Epithelial cell of proximal tubule (primary cell): ENCODE measurements at regions not wholly inside any gene's neighbourhood (a gene's known extent, or its start where the extent isn't known, plus 50 kb on each side); places are given as distances from the start of the nearest gene placed in this dataset.
"Not testable (repeated sequence)": the region's sequence is repeated elsewhere in the genome, so short reads cannot be mapped to it uniquely, and the experiment has no call there.

Source experiments
- DNase-seq: peaks from one replicate; pipeline ENCODE4 v3.0.0-alpha.2; 2011; ENCODE audit warnings: low read depth
- H3K4me3 ChIP-seq: 2 replicates; pipeline ENCODE4 v1.5.1; 2011; ENCODE audit warnings: low read depth, mild to moderate bottlenecking, low read length
- TF ChIP-seq, protein P1 (sequence below): conservative IDR thresholded peaks from 2 replicates; pipeline ENCODE4 v1.5.1; 2012; ENCODE audit warnings: low read depth, mild to moderate bottlenecking, low read length

GRCh38 chr16:29218649-29219048 is 187.9 kb downstream of the NPIPB11 start:
- DNase-seq, H3K4me3 ChIP-seq: not testable (repeated sequence)

- DNase-seq, H3K4me3 ChIP-seq: not testable (repeated sequence)
Observed at GRCh38 chr16:29218171-29218570, 188.3 kb downstream of the NPIPB11 start.

DNA sequence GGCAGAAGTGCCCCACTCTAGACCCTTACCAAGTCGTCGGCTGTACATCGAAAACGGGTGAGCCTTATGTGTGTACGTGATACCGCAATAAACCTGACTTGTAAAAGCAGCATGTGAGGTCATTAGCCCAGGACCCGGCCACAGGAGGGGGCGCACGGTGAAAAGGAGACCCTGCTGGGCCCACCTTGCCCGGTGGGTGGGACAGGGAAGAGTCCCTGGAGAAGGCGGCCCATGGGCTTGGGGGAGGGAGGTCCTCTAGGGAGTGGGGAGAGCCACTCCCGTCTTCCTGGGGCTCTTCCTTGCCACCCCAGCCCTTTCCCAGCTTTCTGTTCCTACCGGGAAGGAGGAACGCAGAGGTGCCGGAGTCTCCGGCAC is 188.8 kb downstream of the NPIPB11 start:
- H3K4me3 ChIP-seq, DNase-seq: not testable (repeated sequence)

GRCh38 chr16:29217104-29217751 is 189.3 kb downstream of the NPIPB11 start:
- DNase-seq, H3K4me3 ChIP-seq: not testable (repeated sequence)

DNA sequence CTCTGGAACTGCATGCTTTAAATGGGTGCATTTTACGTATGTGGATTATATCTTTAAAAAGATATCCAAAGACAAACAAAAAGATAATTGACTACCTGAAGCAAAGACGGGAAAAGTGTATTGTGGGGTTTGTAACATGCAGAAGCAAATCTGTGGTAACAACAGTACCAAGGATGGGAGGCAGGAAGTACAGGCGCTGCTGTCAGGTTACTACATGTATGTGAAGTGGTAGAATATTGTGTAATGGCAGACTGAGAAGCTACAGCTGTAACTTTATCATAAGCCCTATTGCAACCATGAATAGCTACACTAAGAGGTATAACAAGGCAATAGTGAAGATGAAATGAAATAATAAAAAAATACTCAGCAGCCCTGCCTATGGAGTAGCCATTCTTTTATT is 192.7 kb downstream of the NPIPB11 start:
- not testable (repeated sequence) for DNase-seq

DNA sequence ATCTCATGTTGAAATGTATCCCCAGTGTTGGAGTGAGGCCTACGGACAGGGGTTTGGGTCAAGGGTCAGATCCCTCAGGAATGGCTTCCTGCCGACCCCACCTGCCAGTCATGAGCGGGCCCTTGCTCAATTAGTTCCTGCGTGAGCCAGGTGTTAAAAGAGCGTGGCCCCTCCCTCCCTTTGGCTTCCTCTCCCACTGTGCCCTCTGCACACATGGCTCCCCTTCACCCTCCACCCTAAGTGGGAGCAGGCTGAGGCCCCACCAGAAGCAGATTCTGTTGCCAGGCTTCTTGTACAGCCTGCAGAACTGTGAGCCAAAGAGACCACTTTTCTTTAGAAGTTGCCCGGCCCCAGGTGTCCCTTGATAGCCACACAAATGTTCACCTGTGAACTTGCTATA is 193.3 kb downstream of the NPIPB11 start:
- not testable (repeated sequence) for H3K4me3 ChIP-seq, DNase-seq

More for the DNA sequence above, 192.7 kb downstream of the NPIPB11 start:
- H3K4me3 ChIP-seq = not testable (repeated sequence)

- not testable (repeated sequence) for DNase-seq, H3K4me3 ChIP-seq
Observed at GRCh38 chr16:29212084-29213027, 194.2 kb downstream of the NPIPB11 start.

DNA sequence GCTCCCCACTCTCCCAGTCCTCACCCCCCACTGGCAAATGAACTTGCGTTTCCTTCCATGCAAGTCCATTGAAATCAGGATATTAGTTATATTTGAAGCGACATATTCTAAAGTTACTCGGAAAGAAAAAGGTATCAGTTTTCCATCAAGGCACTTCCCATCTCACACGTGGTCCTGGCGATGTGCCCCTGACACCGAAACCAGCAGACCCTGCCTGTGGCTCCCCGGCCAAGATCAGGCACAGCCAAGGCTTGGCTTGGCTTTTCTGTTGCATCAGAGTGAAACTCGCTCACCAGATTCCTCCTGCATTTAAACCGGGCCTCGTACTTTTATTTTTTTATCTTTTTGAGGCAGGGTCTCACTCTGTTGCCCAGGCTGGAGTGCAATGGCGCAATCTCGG is 195.1 kb downstream of the NPIPB11 start:
- H3K4me3 ChIP-seq, DNase-seq: not testable (repeated sequence)

GRCh38 chr16:29210299-29211150 is 196.0 kb downstream of the NPIPB11 start:
- not testable (repeated sequence) for H3K4me3 ChIP-seq, DNase-seq

GRCh38 chr16:29206120-29206519 is 200.4 kb downstream of the NPIPB11 start:
- DNase-seq, H3K4me3 ChIP-seq: not testable (repeated sequence)

DNA sequence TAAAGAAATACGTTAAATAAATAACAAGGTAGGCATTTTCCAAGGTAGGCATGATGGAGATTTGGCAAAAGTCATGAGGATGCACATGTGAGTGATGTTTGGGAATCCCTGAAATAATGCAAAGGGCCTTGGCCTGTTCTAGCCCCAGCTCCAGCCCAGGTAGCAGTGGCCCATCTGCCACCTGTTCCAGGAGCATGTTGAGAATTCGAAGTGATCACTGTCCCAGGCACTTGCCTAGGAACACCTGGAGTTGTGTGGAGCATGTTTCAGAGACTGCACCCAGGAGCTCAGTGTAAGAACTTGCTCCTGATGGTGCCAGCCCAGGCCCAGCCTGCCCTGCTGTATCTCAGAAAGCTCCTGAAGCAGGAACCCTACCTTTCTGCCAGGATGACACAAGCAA is 201.4 kb downstream of the NPIPB11 start:
- H3K4me3 ChIP-seq = not testable (repeated sequence)

GRCh38 chr16:29204806-29205135 is 201.7 kb downstream of the NPIPB11 start:
- no peak for DNase-seq
- H3K4me3 ChIP-seq = no peak overlapping the region
- TF ChIP-seq, protein P1, sequence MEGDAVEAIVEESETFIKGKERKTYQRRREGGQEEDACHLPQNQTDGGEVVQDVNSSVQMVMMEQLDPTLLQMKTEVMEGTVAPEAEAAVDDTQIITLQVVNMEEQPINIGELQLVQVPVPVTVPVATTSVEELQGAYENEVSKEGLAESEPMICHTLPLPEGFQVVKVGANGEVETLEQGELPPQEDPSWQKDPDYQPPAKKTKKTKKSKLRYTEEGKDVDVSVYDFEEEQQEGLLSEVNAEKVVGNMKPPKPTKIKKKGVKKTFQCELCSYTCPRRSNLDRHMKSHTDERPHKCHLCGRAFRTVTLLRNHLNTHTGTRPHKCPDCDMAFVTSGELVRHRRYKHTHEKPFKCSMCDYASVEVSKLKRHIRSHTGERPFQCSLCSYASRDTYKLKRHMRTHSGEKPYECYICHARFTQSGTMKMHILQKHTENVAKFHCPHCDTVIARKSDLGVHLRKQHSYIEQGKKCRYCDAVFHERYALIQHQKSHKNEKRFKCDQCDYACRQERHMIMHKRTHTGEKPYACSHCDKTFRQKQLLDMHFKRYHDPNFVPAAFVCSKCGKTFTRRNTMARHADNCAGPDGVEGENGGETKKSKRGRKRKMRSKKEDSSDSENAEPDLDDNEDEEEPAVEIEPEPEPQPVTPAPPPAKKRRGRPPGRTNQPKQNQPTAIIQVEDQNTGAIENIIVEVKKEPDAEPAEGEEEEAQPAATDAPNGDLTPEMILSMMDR = no peak

More for the DNA sequence above, 201.4 kb downstream of the NPIPB11 start:
- not testable (repeated sequence) for DNase-seq

- DNase-seq, H3K4me3 ChIP-seq: not testable (repeated sequence)
Observed at GRCh38 chr16:29203933-29204805, 202.3 kb downstream of the NPIPB11 start.

- not testable (repeated sequence) for DNase-seq
Observed at GRCh38 chr16:29203046-29203932, 203.2 kb downstream of the NPIPB11 start.

DNA sequence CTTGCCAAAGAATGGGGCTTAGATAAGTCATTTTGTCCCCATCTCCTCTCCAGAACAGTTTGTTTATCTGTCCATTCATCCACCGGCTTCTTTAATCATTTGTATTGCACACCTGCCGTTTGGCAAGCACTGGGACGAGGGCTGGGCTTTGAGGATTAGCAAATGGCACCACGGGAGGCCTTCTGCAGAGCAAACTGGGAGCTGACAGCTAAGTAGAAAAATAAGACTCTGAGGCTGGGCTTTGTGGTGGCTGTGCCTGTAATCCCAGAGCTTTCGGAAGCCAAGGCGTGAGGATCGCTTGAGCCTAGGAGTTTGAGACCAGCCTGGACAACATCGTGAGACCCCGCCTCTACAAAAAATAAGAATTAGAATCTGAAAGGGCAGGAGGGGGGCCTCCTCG is 203.9 kb downstream of the NPIPB11 start:
- H3K4me3 ChIP-seq, DNase-seq: not testable (repeated sequence)

More at GRCh38 chr16:29203046-29203932, 203.2 kb downstream of the NPIPB11 start:
- not testable (repeated sequence) for H3K4me3 ChIP-seq

DNA sequence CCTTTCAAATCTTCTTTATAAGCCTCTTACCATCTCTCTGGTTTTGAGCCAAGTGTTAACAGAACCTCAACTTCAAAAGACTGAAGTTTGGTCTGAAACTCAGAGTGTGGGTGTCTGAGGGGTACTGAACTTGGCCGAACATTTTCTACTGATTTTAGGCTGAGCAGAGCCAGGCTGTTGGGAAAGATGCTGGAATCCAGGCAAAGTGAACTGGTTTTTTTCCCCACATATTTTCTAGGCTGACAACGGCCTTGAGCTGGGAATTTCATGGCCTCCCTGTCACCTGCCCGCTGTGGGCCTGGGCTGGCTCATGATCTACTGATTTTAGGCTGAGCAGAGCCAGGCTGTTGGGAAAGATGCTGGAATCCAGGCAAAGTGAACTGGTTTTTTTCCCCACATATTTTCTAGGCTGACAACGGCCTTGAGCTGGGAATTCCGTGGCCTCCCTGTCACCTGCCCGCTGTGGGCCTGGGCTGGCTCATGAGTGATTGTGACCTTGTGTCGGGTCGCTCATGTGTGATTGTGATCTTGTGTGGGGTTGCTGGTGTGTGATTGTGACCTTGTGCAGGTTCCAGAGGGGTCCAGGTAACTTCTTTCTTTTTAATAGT is 204.4 kb downstream of the NPIPB11 start:
- not testable (repeated sequence) for DNase-seq, H3K4me3 ChIP-seq
